Loucy (cell line): ENCODE measurements at regions not wholly inside any gene's neighbourhood (a gene's known extent, or its start where the extent isn't known, plus 50 kb on each side); places are given as distances from the start of the nearest gene placed in this dataset.

ENCODE experiments used
- H2AFZ ChIP-seq: fragments of 200-600 bp; sonication (generic); 2 replicates; pipeline ENCODE4 v1.6.0; 2016; ENCODE audit warnings: antibody characterized with exemption, mild to moderate bottlenecking, low read length, moderate library complexity
- H3F3A ChIP-seq: fragments of 200-600 bp; 2 replicates; pipeline ENCODE4 v1.6.0; 2016; ENCODE audit warnings: antibody characterized with exemption, low read depth, mild to moderate bottlenecking
- H3K27me3 ChIP-seq: fragments of 200-600 bp; sonication (generic); 2 replicates; pipeline ENCODE4 v1.6.1; 2014; ENCODE audit warnings: low read length, mild to moderate bottlenecking; ENCODE audit not compliant: insufficient read depth, poor library complexity, severe bottlenecking
- H3K36me3 ChIP-seq: fragments of 200-600 bp; sonication (generic); 2 replicates; pipeline ENCODE4 v1.6.1; 2016; ENCODE audit warnings: low read length; ENCODE audit not compliant: insufficient read depth
- H3K4me1 ChIP-seq: fragments of 200-600 bp; sonication (generic); 2 replicates; pipeline ENCODE4 v1.5.1; 2014; ENCODE audit warnings: low read length, mild to moderate bottlenecking; ENCODE audit not compliant: insufficient read depth, poor library complexity, severe bottlenecking
- H3K4me2 ChIP-seq: fragments of 200-600 bp; sonication (generic); 2 replicates; pipeline ENCODE4 v1.6.0; 2014; ENCODE audit warnings: antibody characterized with exemption, low read length, low read depth, mild to moderate bottlenecking; ENCODE audit not compliant: poor library complexity, severe bottlenecking
- H3K4me3 ChIP-seq: fragments of 200-600 bp; sonication (generic); 2 replicates; pipeline ENCODE4 v1.5.1; 2014; ENCODE audit warnings: low read length, mild to moderate bottlenecking, mixed read lengths; ENCODE audit not compliant: poor library complexity, severe bottlenecking
- H3K79me2 ChIP-seq: fragments of 200-600 bp; sonication (generic); 2 replicates; pipeline ENCODE4 v1.6.1; 2014; ENCODE audit warnings: low read length; ENCODE audit not compliant: insufficient read depth
- H3K9ac ChIP-seq: fragments of 200-600 bp; sonication (generic); 2 replicates; pipeline ENCODE4 v1.6.0; 2014; ENCODE audit warnings: mild to moderate bottlenecking, low read depth, low read length, moderate library complexity; ENCODE audit not compliant: poor library complexity, severe bottlenecking
- H3K9me2 ChIP-seq: fragments of 200-600 bp; sonication (generic); replicated peaks from 2 replicates; pipeline ENCODE4 v1.6.1; 2016; ENCODE audit warnings: low read depth, low read length, mixed read lengths
- H3K9me3 ChIP-seq: fragments of 200-600 bp; sonication (generic); 2 replicates; pipeline ENCODE4 v1.6.1; 2014; ENCODE audit warnings: mild to moderate bottlenecking, antibody characterized with exemption, low read length, low read depth; ENCODE audit not compliant: insufficient read depth
- H4K20me1 ChIP-seq: fragments of 200-600 bp; sonication (generic); 2 replicates; pipeline ENCODE4 v1.6.0; 2014; ENCODE audit warnings: antibody characterized with exemption, low read length, mild to moderate bottlenecking; ENCODE audit not compliant: insufficient read depth, poor library complexity, severe bottlenecking
- CTCF ChIP-seq: fragments of 200-600 bp; sonication (generic); conservative IDR thresholded peaks from 2 replicates; pipeline ENCODE4 v1.5.1; 2014; ENCODE audit warnings: mild to moderate bottlenecking, antibody characterized with exemption, low read length
- EZH2phosphoT487 ChIP-seq: fragments of 200-600 bp; IDR thresholded peaks from 2 replicates; pipeline ENCODE4 v1.6.1; 2018; ENCODE audit warnings: antibody characterized with exemption, mild to moderate bottlenecking, moderate library complexity, borderline replicate concordance

GRCh38 chr6:54665278-54665677, 181.3 kb upstream of the FAM83B start:
- Histone ChIP-seq H3K9ac (no peak overlapping the region), H4K20me1 (no peaks in the 10 kb centered on the region), H2AFZ (no peak overlapping the region), H3K9me3 (no peaks in the 10 kb centered on the region; the same call in 1 of the 2 replicates), H3K4me2 (no peak overlapping the region), H3K4me3 (no peak overlapping the region), H3K4me1 (no peaks in the 10 kb centered on the region), H3K27me3 (no peaks in the 10 kb centered on the region), H3K79me2 (no peaks in the 10 kb centered on the region), H3K36me3 (no peaks in the 10 kb centered on the region), H3K9me2 (no peaks in the 10 kb centered on the region), H3F3A (no peaks in the 10 kb centered on the region)
- TF ChIP-seq CTCF (no peak), EZH2phosphoT487 (no peak)

GRCh38 chr6:54680531-54680930, 166.0 kb upstream of the FAM83B start:
- Histone ChIP-seq H3K79me2 (no peaks in the 10 kb centered on the region), H3K4me1 (no peaks in the 10 kb centered on the region), H3K4me2 (no peak overlapping the region), H3K27me3 (no peaks in the 10 kb centered on the region), H3F3A (no peaks in the 10 kb centered on the region), H3K9me3 (no peaks in the 10 kb centered on the region), H3K4me3 (no peak overlapping the region), H2AFZ (no peak overlapping the region), H4K20me1 (no peaks in the 10 kb centered on the region), H3K36me3 (no peaks in the 10 kb centered on the region), H3K9ac (no peak overlapping the region), H3K9me2 (0 out of 2 replicates have a peak, but pooled peaks cover 3% of the 10 kb centered on the region)
- TF ChIP-seq EZH2phosphoT487: no peak
- TF ChIP-seq CTCF: no peak

GRCh38 chr6:54681267-54681666, 165.3 kb upstream of the FAM83B start:
- Histone ChIP-seq H3K4me2 (no peak overlapping the region), H3K9me2 (0 out of 2 replicates have a peak, but pooled peaks cover 3% of the 10 kb centered on the region), H3K36me3 (no peaks in the 10 kb centered on the region), H3K4me3 (no peak overlapping the region), H3K9me3 (no peaks in the 10 kb centered on the region), H3F3A (no peaks in the 10 kb centered on the region), H2AFZ (no peak overlapping the region), H3K4me1 (no peaks in the 10 kb centered on the region), H3K9ac (no peak overlapping the region), H3K27me3 (no peaks in the 10 kb centered on the region), H3K79me2 (no peaks in the 10 kb centered on the region), H4K20me1 (no peaks in the 10 kb centered on the region)
- TF ChIP-seq EZH2phosphoT487: no peak
- no peak for TF ChIP-seq CTCF
